Lower leg skin (tissue), 3 donors: ENCODE measurements at regions not wholly inside any gene's neighbourhood (a gene's known extent, or its start where the extent isn't known, plus 50 kb on each side); places are given as distances from the start of the nearest gene placed in this dataset.

ENCODE experiments used
- POLR2A ChIP-seq, 2 donors: fragments of 450-650 bp; IDR thresholded peaks; one replicate each; pipeline ENCODE4 v1.6.1; 2016 to 2017; ENCODE audit warnings: antibody characterized with exemption in 2 of 2, mild to moderate bottlenecking in 1 of 2, moderate library complexity in 1 of 2
- TF ChIP-seq, protein P1 (sequence below), 3 donors: fragments of 450-650 bp; IDR thresholded peaks; one replicate each; pipeline ENCODE4 v1.5.1; 2016; ENCODE audit warnings: antibody characterized with exemption in 3 of 3, mild to moderate bottlenecking in 3 of 3, moderate library complexity in 2 of 3

DNA sequence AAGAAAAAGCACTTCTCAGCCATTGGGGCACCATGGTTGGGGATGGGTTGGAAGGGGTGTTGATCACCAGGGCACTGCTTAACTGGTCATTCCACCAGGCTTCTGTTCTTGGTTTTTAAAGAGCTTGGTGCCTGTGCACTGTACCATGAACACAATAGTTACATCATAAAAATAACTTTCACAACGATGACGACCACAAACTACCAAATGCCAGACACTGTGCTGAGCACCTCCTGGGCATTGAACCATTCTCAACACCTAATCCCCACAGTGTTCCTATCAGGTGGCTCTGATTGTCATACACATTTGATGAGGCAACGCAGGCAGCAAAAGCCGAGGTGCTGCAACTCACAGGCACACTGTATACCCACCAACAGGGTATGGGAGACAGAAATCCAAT, 208.0 kb downstream of the FOXL1 start:
- no peak for TF ChIP-seq POLR2A (IDR thresholded peaks at IDR 0.05)
- TF ChIP-seq, protein P1, sequence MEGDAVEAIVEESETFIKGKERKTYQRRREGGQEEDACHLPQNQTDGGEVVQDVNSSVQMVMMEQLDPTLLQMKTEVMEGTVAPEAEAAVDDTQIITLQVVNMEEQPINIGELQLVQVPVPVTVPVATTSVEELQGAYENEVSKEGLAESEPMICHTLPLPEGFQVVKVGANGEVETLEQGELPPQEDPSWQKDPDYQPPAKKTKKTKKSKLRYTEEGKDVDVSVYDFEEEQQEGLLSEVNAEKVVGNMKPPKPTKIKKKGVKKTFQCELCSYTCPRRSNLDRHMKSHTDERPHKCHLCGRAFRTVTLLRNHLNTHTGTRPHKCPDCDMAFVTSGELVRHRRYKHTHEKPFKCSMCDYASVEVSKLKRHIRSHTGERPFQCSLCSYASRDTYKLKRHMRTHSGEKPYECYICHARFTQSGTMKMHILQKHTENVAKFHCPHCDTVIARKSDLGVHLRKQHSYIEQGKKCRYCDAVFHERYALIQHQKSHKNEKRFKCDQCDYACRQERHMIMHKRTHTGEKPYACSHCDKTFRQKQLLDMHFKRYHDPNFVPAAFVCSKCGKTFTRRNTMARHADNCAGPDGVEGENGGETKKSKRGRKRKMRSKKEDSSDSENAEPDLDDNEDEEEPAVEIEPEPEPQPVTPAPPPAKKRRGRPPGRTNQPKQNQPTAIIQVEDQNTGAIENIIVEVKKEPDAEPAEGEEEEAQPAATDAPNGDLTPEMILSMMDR (IDR thresholded peaks at IDR 0.05): no peak
